Left lung (tissue), 4 donors: ENCODE measurements at regions not wholly inside any gene's neighbourhood (a gene's known extent, or its start where the extent isn't known, plus 50 kb on each side); places are given as distances from the start of the nearest gene placed in this dataset.
A peak's percentile ranks its signal among the peaks of the same experiment; 100 is the strongest.

Experiments used
- ATAC-seq: fragments of 200-7000 bp; cut with Tn5 transposase; one replicate; pipeline ENCODE4 v1.9.1; 2020; ENCODE audit warnings: moderate library complexity
- DNase-seq, 4 donors: peaks; one replicate each; pipeline ENCODE4 v3.0.0-alpha.2; 2013 to 2020
- H3K27ac ChIP-seq, 2 donors: fragments of 200-600 bp; sonication (generic) in 1 of 2; one replicate each; pipeline versions ENCODE4 v1.5.0 to v1.8.0; 2020 to 2021
- H3K27me3 ChIP-seq, 2 donors: fragments of 200-600 bp; sonication (generic) in 1 of 2; one replicate each; pipeline versions ENCODE4 v1.5.0 to v1.8.0; 2020 to 2021
- H3K36me3 ChIP-seq, 2 donors: fragments of 200-600 bp; sonication (generic) in 1 of 2; one replicate each; pipeline versions ENCODE4 v1.5.0 to v1.8.0; 2020 to 2021
- H3K4me1 ChIP-seq, 2 donors: fragments of 200-600 bp; one replicate each; pipeline ENCODE4 v1.8.0; 2021
- H3K4me3 ChIP-seq, 2 donors: fragments of 200-600 bp; sonication (generic) in 1 of 2; one replicate each; pipeline versions ENCODE4 v1.5.0 to v1.8.0; 2020 to 2021; ENCODE audit warnings: mild to moderate bottlenecking in 1 of 2
- H3K9me3 ChIP-seq, 2 donors: fragments of 200-600 bp; sonication (generic) in 1 of 2; one replicate each; pipeline versions ENCODE4 v1.5.0 to v1.8.0; 2020 to 2021
- CTCF ChIP-seq, 2 donors: fragments of 200-600 bp; sonication (generic) in 1 of 2; IDR thresholded peaks; one replicate each; pipeline versions ENCODE4 v1.5.0 to v1.8.0; 2021; ENCODE audit warnings: antibody characterized with exemption in 2 of 2
- intact Hi-C, 2 donors: fragments of 100-400 bp; cut with DNase I; formaldehyde crosslinking; loops; one replicate each; pipeline versions ENCODE4 v1.11.2 to v1.14.2; 2022
- donor health status: DM: no; HTN: yes; CAD: no.
- donor health status: DM: no; HTN: no; CAD: no.

- no peak for DNase-seq
- Histone ChIP-seq H3K4me3 (no peak overlapping the region), H3K36me3 (no peaks in the 10 kb centered on the region), H3K27ac (no peak overlapping the region), H3K4me1 (no peaks in the 10 kb centered on the region), H3K9me3 (peaks cover 0 to 1% of the 10 kb centered on the region in 2 donors), H3K27me3 (no peaks in the 10 kb centered on the region)
- ATAC-seq: no peak
- intact Hi-C loops: no loop called here
- no peak for TF ChIP-seq CTCF (IDR thresholded peaks at IDR 0.05)
Observed at GRCh38 chr14:61149896-61150295, 131.2 kb downstream of the TMEM30B start.

DNA sequence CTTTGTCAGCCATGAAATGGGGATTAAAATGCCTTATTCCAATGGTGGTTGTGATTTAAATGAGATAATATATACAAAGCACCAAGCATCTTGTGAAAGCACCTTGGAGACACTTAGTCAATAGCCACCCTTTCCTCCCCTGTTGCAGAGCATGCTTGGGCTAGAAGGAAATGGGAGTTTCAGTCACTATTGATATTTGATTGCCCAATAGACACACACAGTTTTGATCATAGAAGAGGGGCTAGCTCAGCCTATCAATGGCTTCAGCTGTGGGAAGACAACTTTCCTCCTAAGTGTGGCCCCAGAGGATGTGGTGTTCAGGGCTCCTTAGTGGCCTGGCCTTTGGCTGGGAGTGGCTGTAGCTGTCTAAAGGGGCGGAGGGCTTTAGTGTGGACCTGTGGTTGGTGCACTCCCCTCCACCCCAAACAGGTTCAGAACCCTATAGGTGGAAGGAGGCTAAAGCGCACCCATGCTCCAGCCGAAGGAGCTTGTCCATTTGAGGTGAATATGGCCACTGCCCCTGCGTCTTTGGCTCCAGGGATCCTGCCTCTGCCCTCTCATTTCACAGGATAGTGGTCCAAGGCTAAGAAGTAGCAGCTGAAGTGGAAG is 132.3 kb downstream of the TMEM30B start:
- Histone ChIP-seq H3K27me3 (no peaks in the 10 kb centered on the region), H3K9me3 (peaks cover 0 to 12% of the 10 kb centered on the region in 2 donors), H3K4me1 (no peaks in the 10 kb centered on the region), H3K36me3 (no peaks in the 10 kb centered on the region), H3K4me3 (no peak overlapping the region), H3K27ac (no peak overlapping the region)
- intact Hi-C loops: no loop called here
- ATAC-seq (no peak), DNase-seq (no peak)
- no peak for TF ChIP-seq CTCF (IDR thresholded peaks at IDR 0.05)

- peak; percentile 35 for ATAC-seq
Observed at GRCh38 chr14:61147831-61148549, 133.1 kb downstream of the TMEM30B start.

DNA sequence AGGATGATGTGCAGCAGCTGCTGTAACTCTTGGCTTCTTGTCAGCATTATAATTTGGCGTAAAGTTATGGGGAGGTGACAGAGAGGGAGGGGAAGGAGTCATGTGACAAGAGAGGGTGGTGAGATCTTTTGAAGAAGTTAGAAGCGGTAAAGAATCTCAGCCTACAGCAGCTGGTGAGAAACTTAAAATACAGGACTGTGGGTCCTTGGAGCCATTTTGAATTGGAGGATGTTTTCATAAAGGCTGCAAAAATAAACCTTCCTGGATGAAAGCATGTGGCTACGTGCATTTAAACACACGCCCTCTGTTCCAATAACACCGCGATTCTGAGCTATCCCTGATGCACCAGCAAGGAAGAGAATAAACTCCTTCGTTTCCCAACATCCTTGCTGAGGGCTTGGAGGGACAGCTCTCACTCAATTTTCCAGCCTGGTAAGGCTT is 133.7 kb downstream of the TMEM30B start:
- ATAC-seq (no peak), DNase-seq (peak in 2 of 4 donors; percentile 46 to 57)
- no peaks in the 10 kb centered on the region for H3K36me3 ChIP-seq
- H3K27me3 ChIP-seq: no peaks in the 10 kb centered on the region
- intact Hi-C loops: no loop called here
- H3K4me1 ChIP-seq: no peaks in the 10 kb centered on the region
- H3K4me3 ChIP-seq: no peak overlapping the region
- TF ChIP-seq CTCF (IDR thresholded peaks at IDR 0.05): no peak
- no peak overlapping the region for H3K27ac ChIP-seq
- peaks cover 0 to 21% of the 10 kb centered on the region in 2 donors for H3K9me3 ChIP-seq

More at GRCh38 chr14:61147831-61148549, 133.1 kb downstream of the TMEM30B start:
- intact Hi-C loops: no loop called here
- DNase-seq: peak in 1 of 4 donors; percentile 20
- Histone ChIP-seq H3K9me3 (peaks cover 0 to 20% of the 10 kb centered on the region in 2 donors), H3K27me3 (no peaks in the 10 kb centered on the region), H3K27ac (no peak overlapping the region), H3K36me3 (no peaks in the 10 kb centered on the region), H3K4me3 (no peak overlapping the region), H3K4me1 (no peaks in the 10 kb centered on the region)
- TF ChIP-seq CTCF (IDR thresholded peaks at IDR 0.05): no peak

DNA sequence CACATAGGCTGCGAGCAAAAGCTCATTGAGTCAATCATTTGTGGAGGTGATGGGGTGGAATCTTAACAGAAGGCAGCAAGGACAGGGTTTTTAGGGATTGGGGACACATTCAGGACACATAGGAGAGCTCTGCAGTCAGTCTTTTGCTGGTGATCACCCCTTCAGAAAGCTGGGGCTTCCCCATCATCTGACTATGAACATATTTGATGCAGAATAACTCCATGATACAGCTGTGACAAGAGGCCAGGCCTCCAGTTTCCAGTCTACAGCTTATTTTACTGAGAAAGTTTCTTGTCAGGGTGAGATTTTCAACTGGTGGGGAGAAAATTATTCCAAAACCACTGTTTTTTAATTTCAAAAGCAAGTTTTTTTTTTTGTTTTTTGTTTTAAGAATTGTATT is 134.2 kb downstream of the TMEM30B start:
- Histone ChIP-seq H3K4me1 (no peaks in the 10 kb centered on the region), H3K36me3 (no peaks in the 10 kb centered on the region), H3K27me3 (no peaks in the 10 kb centered on the region), H3K9me3 (peaks cover 0 to 21% of the 10 kb centered on the region in 2 donors), H3K4me3 (no peak overlapping the region), H3K27ac (no peak overlapping the region)
- TF ChIP-seq CTCF (IDR thresholded peaks at IDR 0.05): no peak
- intact Hi-C loops: no loop called here
- no peak for DNase-seq
- ATAC-seq: no peak
